ENCODE measurements at regions not wholly inside any gene's neighbourhood (a gene's known extent, or its start where the extent isn't known, plus 50 kb on each side); places are given as distances from the start of the nearest gene placed in this dataset.

DNA sequence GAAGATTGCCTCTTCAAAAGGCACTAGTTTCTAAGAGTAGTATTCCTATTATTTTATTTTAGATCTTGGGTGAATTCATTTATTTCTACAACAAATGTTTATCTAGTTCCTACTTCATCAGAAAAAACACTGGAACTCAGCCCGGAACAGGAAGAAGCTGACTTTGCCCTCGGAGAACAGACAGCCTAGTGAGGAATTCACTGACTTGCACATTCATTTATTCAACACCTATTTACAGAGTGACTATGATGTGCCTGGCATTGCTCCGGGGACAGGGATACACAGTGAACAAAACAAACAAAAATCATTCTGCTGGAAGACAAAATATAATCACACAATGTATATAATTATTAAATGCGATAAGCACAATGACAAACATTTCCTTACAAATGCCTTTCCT, 54.4 kb upstream of the SDK1 start:
- intact Hi-C loops (cut with DNase I) = no loop called here
- FAIRE-seq = no peak
- no peaks in the 10 kb centered on the region for H3K27me3 ChIP-seq (ENCODE audit: control insufficient read depth, insufficient read depth, low read length)

DNA sequence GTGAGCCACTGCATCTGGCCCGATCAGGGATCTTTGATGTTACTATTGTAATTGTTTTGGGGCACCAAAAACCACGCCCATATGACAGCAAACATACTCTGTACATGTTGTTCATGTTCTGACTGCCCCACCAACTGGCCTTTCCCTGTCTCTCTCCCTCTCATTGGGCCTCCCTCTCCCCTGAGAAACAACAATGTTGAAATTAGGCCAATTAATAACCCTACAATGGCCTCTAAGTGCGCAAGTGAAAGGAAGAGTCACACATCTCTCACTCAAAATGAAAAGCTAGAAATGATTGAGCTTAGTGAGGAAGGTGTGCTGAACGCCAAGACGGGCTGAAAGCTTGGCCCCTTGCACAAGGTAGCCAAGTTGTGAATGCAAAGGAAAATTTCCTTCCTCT, 50.3 kb upstream of the SDK1 start:
- DNase-seq (no peak), FAIRE-seq (no peak)
- TF ChIP-seq, protein P1, sequence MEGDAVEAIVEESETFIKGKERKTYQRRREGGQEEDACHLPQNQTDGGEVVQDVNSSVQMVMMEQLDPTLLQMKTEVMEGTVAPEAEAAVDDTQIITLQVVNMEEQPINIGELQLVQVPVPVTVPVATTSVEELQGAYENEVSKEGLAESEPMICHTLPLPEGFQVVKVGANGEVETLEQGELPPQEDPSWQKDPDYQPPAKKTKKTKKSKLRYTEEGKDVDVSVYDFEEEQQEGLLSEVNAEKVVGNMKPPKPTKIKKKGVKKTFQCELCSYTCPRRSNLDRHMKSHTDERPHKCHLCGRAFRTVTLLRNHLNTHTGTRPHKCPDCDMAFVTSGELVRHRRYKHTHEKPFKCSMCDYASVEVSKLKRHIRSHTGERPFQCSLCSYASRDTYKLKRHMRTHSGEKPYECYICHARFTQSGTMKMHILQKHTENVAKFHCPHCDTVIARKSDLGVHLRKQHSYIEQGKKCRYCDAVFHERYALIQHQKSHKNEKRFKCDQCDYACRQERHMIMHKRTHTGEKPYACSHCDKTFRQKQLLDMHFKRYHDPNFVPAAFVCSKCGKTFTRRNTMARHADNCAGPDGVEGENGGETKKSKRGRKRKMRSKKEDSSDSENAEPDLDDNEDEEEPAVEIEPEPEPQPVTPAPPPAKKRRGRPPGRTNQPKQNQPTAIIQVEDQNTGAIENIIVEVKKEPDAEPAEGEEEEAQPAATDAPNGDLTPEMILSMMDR (IDR thresholded peaks at IDR 0.05; ENCODE audit: borderline replicate concordance, extremely low read depth, insufficient read depth) = no peak
- H3K4me3 ChIP-seq (ENCODE audit: low read length in 3 of 3) = no peak overlapping the region
- no peak overlapping the region for H3K9ac ChIP-seq (ENCODE audit: low read length in 3 of 3)
- intact Hi-C loops (cut with DNase I) = no loop called here
- H3K9me3 ChIP-seq (ENCODE audit: control insufficient read depth in 2 of 3, insufficient read depth in 1 of 3, low read length in 3 of 3) = no peaks in the 10 kb centered on the region
- H3K27me3 ChIP-seq (ENCODE audit: control insufficient read depth, insufficient read depth, low read length) = no peaks in the 10 kb centered on the region
- H3K4me1 ChIP-seq (ENCODE audit: control insufficient read depth in 2 of 3, insufficient read depth in 2 of 3, low read depth in 1 of 3, low read length in 3 of 3) = no peaks in the 10 kb centered on the region
- H3K27ac ChIP-seq (ENCODE audit: low read depth in 2 of 2, low read length in 2 of 2) = no peak overlapping the region
- no peaks in the 10 kb centered on the region for H3K36me3 ChIP-seq (ENCODE audit: control insufficient read depth in 2 of 3, insufficient read depth in 3 of 3, low read length in 3 of 3)

More for the DNA sequence above, 54.4 kb upstream of the SDK1 start:
- Histone ChIP-seq H3K36me3 (ENCODE audit: control insufficient read depth in 2 of 3, insufficient read depth in 3 of 3, low read length in 3 of 3) (no peaks in the 10 kb centered on the region), H3K27ac (ENCODE audit: low read depth in 2 of 2, low read length in 2 of 2) (no peak overlapping the region), H3K9ac (ENCODE audit: low read length in 3 of 3) (no peak overlapping the region), H3K4me3 (ENCODE audit: low read length in 3 of 3) (no peak overlapping the region), H3K4me1 (ENCODE audit: control insufficient read depth in 2 of 3, insufficient read depth in 2 of 3, low read depth in 1 of 3, low read length in 3 of 3) (no peaks in the 10 kb centered on the region), H3K9me3 (ENCODE audit: control insufficient read depth in 2 of 3, insufficient read depth in 1 of 3, low read length in 3 of 3) (no peaks in the 10 kb centered on the region)
- TF ChIP-seq, protein P1 (IDR thresholded peaks at IDR 0.05; ENCODE audit: borderline replicate concordance, extremely low read depth, insufficient read depth) = no peak
- DNase-seq = no peak

All from kidney (tissue), 13 donors.